Osteoblast (primary cell): ENCODE measurements at regions not wholly inside any gene's neighbourhood (a gene's known extent, or its start where the extent isn't known, plus 50 kb on each side); places are given as distances from the start of the nearest gene placed in this dataset.

Experiments
- DNase-seq: peaks from one replicate; pipeline ENCODE4 v3.0.0; 2011; ENCODE audit warnings: low spot score, mixed read lengths; ENCODE audit not compliant: insufficient read length; ENCODE audit errors: missing footprints
- H2AFZ ChIP-seq: 2 replicates; pipeline ENCODE4 v1.6.0; 2011; ENCODE audit warnings: mild to moderate bottlenecking, low read length
- H3K27ac ChIP-seq: 2 replicates; pipeline ENCODE4 v1.5.1; 2011; ENCODE audit warnings: mild to moderate bottlenecking, low read depth, low read length, moderate library complexity
- H3K27me3 ChIP-seq: 2 replicates; pipeline ENCODE4 v1.6.0; 2012; ENCODE audit warnings: mild to moderate bottlenecking, control low read depth, inconsistent platforms, low read length, moderate library complexity; ENCODE audit not compliant: insufficient read depth
- H3K36me3 ChIP-seq: 2 replicates; pipeline ENCODE4 v1.5.1; 2011; ENCODE audit warnings: mild to moderate bottlenecking, low read length, control low read depth, moderate library complexity; ENCODE audit not compliant: insufficient read depth
- H3K4me1 ChIP-seq: 2 replicates; pipeline ENCODE4 v1.5.1; 2011; ENCODE audit warnings: mild to moderate bottlenecking, low read length, control low read depth, moderate library complexity; ENCODE audit not compliant: insufficient read depth
- H3K4me2 ChIP-seq: 2 replicates; pipeline ENCODE4 v1.6.0; 2011; ENCODE audit warnings: mild to moderate bottlenecking, low read length; ENCODE audit not compliant: insufficient read depth
- H3K4me3 ChIP-seq: fragments of 200-600 bp; sonication (generic); 3 replicates; pipeline ENCODE4 v1.5.1; 2012; ENCODE audit warnings: mild to moderate bottlenecking, low read length, inconsistent platforms; ENCODE audit not compliant: insufficient read depth
- H3K79me2 ChIP-seq: 2 replicates; pipeline ENCODE4 v1.6.0; 2012; ENCODE audit warnings: mild to moderate bottlenecking, low read length, control low read depth, inconsistent platforms; ENCODE audit not compliant: insufficient read depth
- H3K9me3 ChIP-seq: 2 replicates; pipeline ENCODE4 v1.5.1; 2011; ENCODE audit warnings: low read depth, low read length, control low read depth
- H4K20me1 ChIP-seq: 2 replicates; pipeline ENCODE4 v1.6.0; 2012; ENCODE audit warnings: mild to moderate bottlenecking, low read length, control low read depth; ENCODE audit not compliant: insufficient read depth
- CTCF ChIP-seq: IDR thresholded peaks from 2 replicates; pipeline ENCODE4 v1.5.1; 2011; ENCODE audit warnings: mild to moderate bottlenecking, low read depth, low read length, moderate library complexity; ENCODE audit errors: extremely low read depth

- peaks cover 6% of the 10 kb centered on the region for H3K27me3 ChIP-seq
- H2AFZ ChIP-seq = no peak overlapping the region
- no peaks in the 10 kb centered on the region for H3K79me2 ChIP-seq
- DNase-seq = no peak
- TF ChIP-seq CTCF = no peak
- H3K4me1 ChIP-seq = no peaks in the 10 kb centered on the region
- H4K20me1 ChIP-seq = no peaks in the 10 kb centered on the region
- H3K4me2 ChIP-seq = no peak overlapping the region
- no peaks in the 10 kb centered on the region for H3K9me3 ChIP-seq
- no peak overlapping the region for H3K27ac ChIP-seq
- H3K4me3 ChIP-seq = no peak overlapping the region
- H3K36me3 ChIP-seq = no peaks in the 10 kb centered on the region
Measured at GRCh38 chr13:59487883-59488282, 675.8 kb downstream of the DIAPH3 start.

- H3K79me2 ChIP-seq = no peaks in the 10 kb centered on the region
- H3K27me3 ChIP-seq = peaks cover 6% of the 10 kb centered on the region
- H3K36me3 ChIP-seq = no peaks in the 10 kb centered on the region
- no peak for TF ChIP-seq CTCF
- no peak overlapping the region for H3K4me3 ChIP-seq
- no peaks in the 10 kb centered on the region for H3K4me1 ChIP-seq
- H3K9me3 ChIP-seq = no peaks in the 10 kb centered on the region
- DNase-seq = no peak
- H3K4me2 ChIP-seq = no peak overlapping the region
- H4K20me1 ChIP-seq = no peaks in the 10 kb centered on the region
- H3K27ac ChIP-seq = no peak overlapping the region
- H2AFZ ChIP-seq = no peak overlapping the region
Measured at GRCh38 chr13:59488436-59488835, 675.3 kb downstream of the DIAPH3 start.

- Histone ChIP-seq H3K4me1 (no peaks in the 10 kb centered on the region), H3K36me3 (no peaks in the 10 kb centered on the region), H3K9me3 (no peaks in the 10 kb centered on the region), H4K20me1 (no peaks in the 10 kb centered on the region), H2AFZ (no peak overlapping the region), H3K27ac (no peak overlapping the region), H3K4me2 (no peak overlapping the region), H3K4me3 (no peak overlapping the region), H3K79me2 (no peaks in the 10 kb centered on the region), H3K27me3 (peaks cover 9% of the 10 kb centered on the region)
- no peak for DNase-seq
- no peak for TF ChIP-seq CTCF
Measured at GRCh38 chr13:59490651-59491050, 673.1 kb downstream of the DIAPH3 start.

- H3K4me1 ChIP-seq = no peaks in the 10 kb centered on the region
- H2AFZ ChIP-seq = no peak overlapping the region
Measured at GRCh38 chr13:59492030-59492636, 671.6 kb downstream of the DIAPH3 start.

More at GRCh38 chr13:59492030-59492636, 671.6 kb downstream of the DIAPH3 start:
- Histone ChIP-seq H3K9me3 (no peaks in the 10 kb centered on the region), H3K4me2 (no peak overlapping the region), H3K79me2 (no peaks in the 10 kb centered on the region), H3K27ac (no peak overlapping the region), H4K20me1 (no peaks in the 10 kb centered on the region), H3K4me3 (no peak overlapping the region), H3K27me3 (peaks cover 9% of the 10 kb centered on the region), H3K36me3 (no peaks in the 10 kb centered on the region)
- no peak for DNase-seq
- no peak for TF ChIP-seq CTCF
